T-helper 17 cell (primary cell): ENCODE measurements at regions not wholly inside any gene's neighbourhood (a gene's known extent, or its start where the extent isn't known, plus 50 kb on each side); places are given as distances from the start of the nearest gene placed in this dataset.
A peak's percentile ranks its signal among the peaks of the same experiment; 100 is the strongest.

Source experiments
- ATAC-seq: fragments of 150-1000 bp; cut with Tn5 transposase; 2 replicates; pipeline ENCODE4 v1.10.0; 2021; ENCODE audit warnings: mild to moderate bottlenecking, moderate library complexity
- DNase-seq, 3 donors: peaks; one replicate each; pipeline versions ENCODE4 v3.0.0 to v3.0.0-alpha.2; 2020 to 2021
- H3K9me3 ChIP-seq: one replicate; pipeline ENCODE4 v1.7.0; 2013; ENCODE audit warnings: low read length, mild to moderate bottlenecking; ENCODE audit not compliant: control insufficient read depth, poor library complexity, severe bottlenecking
- H3K27ac Mint-ChIP-seq: one replicate; pipeline ENCODE4 v1.8.0; 2022; ENCODE audit warnings: mild to moderate bottlenecking, moderate library complexity, mixed read lengths
- H3K27me3 Mint-ChIP-seq: one replicate; pipeline ENCODE4 v1.8.0; 2022; ENCODE audit warnings: mixed read lengths
- H3K36me3 Mint-ChIP-seq: one replicate; pipeline ENCODE4 v1.8.0; 2022; ENCODE audit warnings: low read depth, mixed read lengths
- H3K4me1 Mint-ChIP-seq: one replicate; pipeline ENCODE4 v1.8.0; 2022; ENCODE audit warnings: mild to moderate bottlenecking, mixed read lengths
- H3K4me3 Mint-ChIP-seq: one replicate; pipeline ENCODE4 v1.8.0; 2022; ENCODE audit warnings: mild to moderate bottlenecking, moderate library complexity, mixed read lengths

GRCh38 chr16:85170590-85171003 lies 58.3 kb upstream of the CIBAR2 start:
- H3K36me3 Mint-ChIP-seq = peaks cover 8% of the 10 kb centered on the region
- ATAC-seq (no peak), DNase-seq (no peak)
- peaks cover 4% of the 10 kb centered on the region for H3K4me1 Mint-ChIP-seq
- H3K27ac Mint-ChIP-seq = no peak overlapping the region
- H3K4me3 Mint-ChIP-seq = no peak overlapping the region
- H3K27me3 Mint-ChIP-seq = peaks cover 69% of the 10 kb centered on the region
- H3K9me3 ChIP-seq = no peaks in the 10 kb centered on the region

GRCh38 chr16:85171004-85171758 lies 58.9 kb upstream of the CIBAR2 start:
- peak overlapping the region; percentile 81 for H3K4me3 Mint-ChIP-seq

GRCh38 chr16:85171759-85172454 lies 59.6 kb upstream of the CIBAR2 start:
- H3K27ac Mint-ChIP-seq = no peak overlapping the region
- peaks cover 6% of the 10 kb centered on the region for H3K36me3 Mint-ChIP-seq
- H3K27me3 Mint-ChIP-seq = peaks cover 74% of the 10 kb centered on the region
- no peaks in the 10 kb centered on the region for H3K9me3 ChIP-seq
- peaks cover 6% of the 10 kb centered on the region for H3K4me1 Mint-ChIP-seq
- no peak for DNase-seq
- no peak for ATAC-seq
- H3K4me3 Mint-ChIP-seq = peak overlapping the region; percentile 81

More at GRCh38 chr16:85171004-85171758, 58.9 kb upstream of the CIBAR2 start:
- peaks cover 74% of the 10 kb centered on the region for H3K27me3 Mint-ChIP-seq
- DNase-seq (no peak), ATAC-seq (no peak)
- no peaks in the 10 kb centered on the region for H3K9me3 ChIP-seq
- H3K4me1 Mint-ChIP-seq = peaks cover 6% of the 10 kb centered on the region
- H3K36me3 Mint-ChIP-seq = peaks cover 8% of the 10 kb centered on the region
- H3K27ac Mint-ChIP-seq = no peak overlapping the region

GRCh38 chr16:85172455-85173145 lies 60.3 kb upstream of the CIBAR2 start:
- H3K36me3 Mint-ChIP-seq = peaks cover 6% of the 10 kb centered on the region
- DNase-seq (no peak), ATAC-seq (no peak)
- H3K9me3 ChIP-seq = no peaks in the 10 kb centered on the region
- peaks cover 6% of the 10 kb centered on the region for H3K4me1 Mint-ChIP-seq
- H3K27me3 Mint-ChIP-seq = peaks cover 78% of the 10 kb centered on the region
- H3K4me3 Mint-ChIP-seq = no peak overlapping the region
- no peak overlapping the region for H3K27ac Mint-ChIP-seq

GRCh38 chr16:85173146-85173980 lies 61.1 kb upstream of the CIBAR2 start:
- Mint-ChIP-seq H3K4me1 (peaks cover 8% of the 10 kb centered on the region), H3K27ac (no peak overlapping the region), H3K4me3 (no peak overlapping the region), H3K36me3 (peaks cover 9% of the 10 kb centered on the region), H3K27me3 (peaks cover 79% of the 10 kb centered on the region)
- no peak for ATAC-seq
- no peaks in the 10 kb centered on the region for H3K9me3 ChIP-seq
- no peak for DNase-seq

GRCh38 chr16:85173981-85174751 lies 61.9 kb upstream of the CIBAR2 start:
- no peak overlapping the region for H3K27ac Mint-ChIP-seq
- peaks cover 8% of the 10 kb centered on the region for H3K4me1 Mint-ChIP-seq
- no peaks in the 10 kb centered on the region for H3K9me3 ChIP-seq
- ATAC-seq (no peak), DNase-seq (no peak)
- H3K27me3 Mint-ChIP-seq = peaks cover 80% of the 10 kb centered on the region
- H3K4me3 Mint-ChIP-seq = no peak overlapping the region
- peaks cover 9% of the 10 kb centered on the region for H3K36me3 Mint-ChIP-seq

GRCh38 chr16:85174871-85175723 lies 62.8 kb upstream of the CIBAR2 start:
- H3K27ac Mint-ChIP-seq = no peak overlapping the region
- H3K27me3 Mint-ChIP-seq = peaks cover 84% of the 10 kb centered on the region

GRCh38 chr16:85175724-85176233 lies 63.5 kb upstream of the CIBAR2 start:
- no peak for ATAC-seq
- no peak overlapping the region for H3K27ac Mint-ChIP-seq
- no peaks in the 10 kb centered on the region for H3K9me3 ChIP-seq
- no peak overlapping the region for H3K4me3 Mint-ChIP-seq
- H3K4me1 Mint-ChIP-seq = peaks cover 8% of the 10 kb centered on the region
- peaks cover 9% of the 10 kb centered on the region for H3K36me3 Mint-ChIP-seq
- peaks cover 80% of the 10 kb centered on the region for H3K27me3 Mint-ChIP-seq
- DNase-seq = no peak

More at GRCh38 chr16:85174871-85175723, 62.8 kb upstream of the CIBAR2 start:
- DNase-seq = no peak
- H3K9me3 ChIP-seq = no peaks in the 10 kb centered on the region
- H3K4me1 Mint-ChIP-seq = peaks cover 8% of the 10 kb centered on the region
- ATAC-seq = no peak
- H3K36me3 Mint-ChIP-seq = peaks cover 9% of the 10 kb centered on the region
- H3K4me3 Mint-ChIP-seq = no peak overlapping the region

GRCh38 chr16:85176541-85177447 lies 64.5 kb upstream of the CIBAR2 start:
- peaks cover 7% of the 10 kb centered on the region for H3K36me3 Mint-ChIP-seq
- H3K9me3 ChIP-seq = no peaks in the 10 kb centered on the region
- peaks cover 71% of the 10 kb centered on the region for H3K27me3 Mint-ChIP-seq
- H3K4me3 Mint-ChIP-seq = no peak overlapping the region
- no peak for ATAC-seq
- no peak for DNase-seq
- H3K4me1 Mint-ChIP-seq = peaks cover 6% of the 10 kb centered on the region
- no peak overlapping the region for H3K27ac Mint-ChIP-seq

GRCh38 chr16:85177448-85177846 lies 65.2 kb upstream of the CIBAR2 start:
- H3K9me3 ChIP-seq = no peaks in the 10 kb centered on the region
- Mint-ChIP-seq H3K27ac (no peak overlapping the region), H3K36me3 (peaks cover 7% of the 10 kb centered on the region), H3K4me3 (no peak overlapping the region), H3K4me1 (peaks cover 6% of the 10 kb centered on the region), H3K27me3 (peaks cover 65% of the 10 kb centered on the region)
- DNase-seq (no peak), ATAC-seq (no peak)
